ENCODE measurements at regions not wholly inside any gene's neighbourhood (a gene's known extent, or its start where the extent isn't known, plus 50 kb on each side); places are given as distances from the start of the nearest gene placed in this dataset.

GRCh38 chr2:186919296-186919695 is 70.3 kb upstream of the ZSWIM2 start:
- ChIA-PET CTCF (interaction anchor here (1.2 kb wide), 1 partner anchor 57 kb away, joined by 3 read pairs; no protein-coding TSS in a partner anchor), POLR2A (no interaction called here)
- no peaks in the 10 kb centered on the region for H3K9me3 ChIP-seq (ENCODE audit: control insufficient read depth, insufficient read depth, low read depth, low read length)
- no peak for TF ChIP-seq ZNF677 (tag by site-specific recombination; IDR thresholded peaks at IDR 0.05)
- TF ChIP-seq RBAK (tag by site-specific recombination; IDR thresholded peaks at IDR 0.05), result no peak
- no peak for TF ChIP-seq ZNF398 (tag by site-specific recombination; IDR thresholded peaks at IDR 0.05)
- TF ChIP-seq SCRT2 (tag by site-specific recombination; IDR thresholded peaks at IDR 0.05), result peak; percentile 23; the same call in 1 of the 2 replicates
- TF ChIP-seq ZNF202 (tag by site-specific recombination; IDR thresholded peaks at IDR 0.05; ENCODE audit: borderline replicate concordance), result no peak
- peak; percentile 25; the same call in 1 of the 2 replicates for TF ChIP-seq ZSCAN30 (tag by site-specific recombination; IDR thresholded peaks at IDR 0.05)
- no peak for TF ChIP-seq ZNF521 (tag by site-specific recombination; IDR thresholded peaks at IDR 0.05)
- TF ChIP-seq ZNF140 (tag by site-specific recombination; IDR thresholded peaks at IDR 0.05), result 0 out of 2 replicates have a peak, but pooled peaks have one; percentile 13
- no peak for TF ChIP-seq ZNF513 (tag by site-specific recombination; IDR thresholded peaks at IDR 0.05)
- no peaks in the 10 kb centered on the region for H3K36me3 ChIP-seq (ENCODE audit: control insufficient read depth in 2 of 2, insufficient read depth in 1 of 2, low read length in 2 of 2)
- H3K4me3 ChIP-seq (ENCODE audit: low read depth, low read length), result no peak overlapping the region
- no peaks in the 10 kb centered on the region for H3K4me1 ChIP-seq (ENCODE audit: control insufficient read depth, insufficient read depth, low read length)
- no peak overlapping the region for H3K27ac ChIP-seq (ENCODE audit: extremely low read depth, low read depth, low read length)

- no peak overlapping the region for H3K27ac ChIP-seq (ENCODE audit: extremely low read depth, low read depth, low read length)
- no peaks in the 10 kb centered on the region for H3K36me3 ChIP-seq (ENCODE audit: control insufficient read depth in 2 of 2, insufficient read depth in 1 of 2, low read length in 2 of 2)
- CTCF ChIA-PET, result interaction anchor here (1.2 kb wide), 1 partner anchor 56 kb away, joined by 3 read pairs; no protein-coding TSS in a partner anchor
- H3K4me3 ChIP-seq (ENCODE audit: low read depth, low read length), result no peak overlapping the region
- H3K9me3 ChIP-seq (ENCODE audit: control insufficient read depth, insufficient read depth, low read depth, low read length), result no peaks in the 10 kb centered on the region
- POLR2A ChIA-PET, result no interaction called here
- no peaks in the 10 kb centered on the region for H3K4me1 ChIP-seq (ENCODE audit: control insufficient read depth, insufficient read depth, low read length)
- TF ChIP-seq ZSCAN23 (tag by site-specific recombination; IDR thresholded peaks at IDR 0.05), result no peak
- no peak for TF ChIP-seq ZNF658 (tag by site-specific recombination; IDR thresholded peaks at IDR 0.05)
- TF ChIP-seq ZNF747 (tag by site-specific recombination; IDR thresholded peaks at IDR 0.05), result no peak
- no peak for TF ChIP-seq ZNF266 (tag by site-specific recombination; IDR thresholded peaks at IDR 0.05; ENCODE audit: low read depth)
- no peak for TF ChIP-seq ZNF530 (tag by site-specific recombination; IDR thresholded peaks at IDR 0.05; ENCODE audit: low read depth)
- no peak for TF ChIP-seq YY2 (tag by site-specific recombination; IDR thresholded peaks at IDR 0.05)
- no peak for TF ChIP-seq KLF10 (tag by site-specific recombination; IDR thresholded peaks at IDR 0.05)
- no peak for TF ChIP-seq ZNF426 (tag by site-specific recombination; IDR thresholded peaks at IDR 0.05)
- no peak for TF ChIP-seq HOXA7 (CRISPR knock-in tag; IDR thresholded peaks at IDR 0.05; ENCODE audit: borderline replicate concordance)
- TF ChIP-seq FEZF1 (tag by site-specific recombination; IDR thresholded peaks at IDR 0.05), result no peak
- TF ChIP-seq PRDM2 (tag by site-specific recombination; IDR thresholded peaks at IDR 0.05; ENCODE audit: borderline replicate concordance), result no peak
- TF ChIP-seq, protein P1, sequence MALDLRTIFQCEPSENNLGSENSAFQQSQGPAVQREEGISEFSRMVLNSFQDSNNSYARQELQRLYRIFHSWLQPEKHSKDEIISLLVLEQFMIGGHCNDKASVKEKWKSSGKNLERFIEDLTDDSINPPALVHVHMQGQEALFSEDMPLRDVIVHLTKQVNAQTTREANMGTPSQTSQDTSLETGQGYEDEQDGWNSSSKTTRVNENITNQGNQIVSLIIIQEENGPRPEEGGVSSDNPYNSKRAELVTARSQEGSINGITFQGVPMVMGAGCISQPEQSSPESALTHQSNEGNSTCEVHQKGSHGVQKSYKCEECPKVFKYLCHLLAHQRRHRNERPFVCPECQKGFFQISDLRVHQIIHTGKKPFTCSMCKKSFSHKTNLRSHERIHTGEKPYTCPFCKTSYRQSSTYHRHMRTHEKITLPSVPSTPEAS (tag by site-specific recombination; IDR thresholded peaks at IDR 0.05), result no peak
- TF ChIP-seq SP3 (tag by site-specific recombination; IDR thresholded peaks at IDR 0.05), result no peak
- TF ChIP-seq ZNF280D (tag by site-specific recombination; IDR thresholded peaks at IDR 0.05), result no peak
Measured at GRCh38 chr2:186918495-186918894, 69.5 kb upstream of the ZSWIM2 start.

Measured in HEK293 (cell line).